ENCODE measurements at regions not wholly inside any gene's neighbourhood (a gene's known extent, or its start where the extent isn't known, plus 50 kb on each side); places are given as distances from the start of the nearest gene placed in this dataset.

GRCh38 chr16:87185983-87186382 lies 131.2 kb downstream of the C16orf95 start:
- no peaks in the 10 kb centered on the region for H4K20me1 ChIP-seq (ENCODE audit: insufficient read depth, low read length)
- H3K79me2 ChIP-seq (ENCODE audit: low read length) = no peaks in the 10 kb centered on the region
- no peak overlapping the region for H3K9ac ChIP-seq (ENCODE audit: low read length)
- no peaks in the 10 kb centered on the region for H3K36me3 ChIP-seq (replicated peaks; ENCODE audit: low read depth, low read length)
- no peak overlapping the region for H3K4me3 ChIP-seq (ENCODE audit: low read length)
- H3K27me3 ChIP-seq (ENCODE audit: low read depth, low read length) = no peaks in the 10 kb centered on the region
- H3K4me1 ChIP-seq (ENCODE audit: low read length) = no peaks in the 10 kb centered on the region
- H3K9me3 ChIP-seq (ENCODE audit: insufficient read depth, low read length) = peaks cover 3% of the 10 kb centered on the region
- no peak overlapping the region for H3K27ac ChIP-seq (ENCODE audit: low read length)
- H2AFZ ChIP-seq (ENCODE audit: low read depth, low read length) = no peak overlapping the region
- TF ChIP-seq EZH2phosphoT487 (IDR thresholded peaks at IDR 0.05; ENCODE audit: low read depth) = no peak
- TF ChIP-seq, protein P1, sequence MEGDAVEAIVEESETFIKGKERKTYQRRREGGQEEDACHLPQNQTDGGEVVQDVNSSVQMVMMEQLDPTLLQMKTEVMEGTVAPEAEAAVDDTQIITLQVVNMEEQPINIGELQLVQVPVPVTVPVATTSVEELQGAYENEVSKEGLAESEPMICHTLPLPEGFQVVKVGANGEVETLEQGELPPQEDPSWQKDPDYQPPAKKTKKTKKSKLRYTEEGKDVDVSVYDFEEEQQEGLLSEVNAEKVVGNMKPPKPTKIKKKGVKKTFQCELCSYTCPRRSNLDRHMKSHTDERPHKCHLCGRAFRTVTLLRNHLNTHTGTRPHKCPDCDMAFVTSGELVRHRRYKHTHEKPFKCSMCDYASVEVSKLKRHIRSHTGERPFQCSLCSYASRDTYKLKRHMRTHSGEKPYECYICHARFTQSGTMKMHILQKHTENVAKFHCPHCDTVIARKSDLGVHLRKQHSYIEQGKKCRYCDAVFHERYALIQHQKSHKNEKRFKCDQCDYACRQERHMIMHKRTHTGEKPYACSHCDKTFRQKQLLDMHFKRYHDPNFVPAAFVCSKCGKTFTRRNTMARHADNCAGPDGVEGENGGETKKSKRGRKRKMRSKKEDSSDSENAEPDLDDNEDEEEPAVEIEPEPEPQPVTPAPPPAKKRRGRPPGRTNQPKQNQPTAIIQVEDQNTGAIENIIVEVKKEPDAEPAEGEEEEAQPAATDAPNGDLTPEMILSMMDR (IDR thresholded peaks at IDR 0.05; ENCODE audit: low read depth, low read length) = no peak
- no peak overlapping the region for H3K4me2 ChIP-seq (ENCODE audit: low read length)

GRCh38 chr16:87186446-87186845 lies 130.7 kb downstream of the C16orf95 start:
- no peaks in the 10 kb centered on the region for H3K4me1 ChIP-seq (ENCODE audit: low read length)
- no peak overlapping the region for H3K4me3 ChIP-seq (ENCODE audit: low read length)
- no peak for TF ChIP-seq EZH2phosphoT487 (IDR thresholded peaks at IDR 0.05; ENCODE audit: low read depth)
- TF ChIP-seq, protein P1 (IDR thresholded peaks at IDR 0.05; ENCODE audit: low read depth, low read length) = no peak
- no peak overlapping the region for H2AFZ ChIP-seq (ENCODE audit: low read depth, low read length)
- H3K27ac ChIP-seq (ENCODE audit: low read length) = no peak overlapping the region
- H3K4me2 ChIP-seq (ENCODE audit: low read length) = no peak overlapping the region
- H3K9ac ChIP-seq (ENCODE audit: low read length) = no peak overlapping the region
- no peaks in the 10 kb centered on the region for H3K36me3 ChIP-seq (replicated peaks; ENCODE audit: low read depth, low read length)
- H4K20me1 ChIP-seq (ENCODE audit: insufficient read depth, low read length) = no peaks in the 10 kb centered on the region
- H3K27me3 ChIP-seq (ENCODE audit: low read depth, low read length) = no peaks in the 10 kb centered on the region
- H3K79me2 ChIP-seq (ENCODE audit: low read length) = no peaks in the 10 kb centered on the region
- H3K9me3 ChIP-seq (ENCODE audit: insufficient read depth, low read length) = peaks cover 3% of the 10 kb centered on the region

GRCh38 chr16:87186876-87187533 lies 130.2 kb downstream of the C16orf95 start:
- Histone ChIP-seq H3K9ac (ENCODE audit: low read length) (no peak overlapping the region), H4K20me1 (ENCODE audit: insufficient read depth, low read length) (no peaks in the 10 kb centered on the region), H3K36me3 (replicated peaks; ENCODE audit: low read depth, low read length) (no peaks in the 10 kb centered on the region), H3K27ac (ENCODE audit: low read length) (no peak overlapping the region), H3K4me3 (ENCODE audit: low read length) (no peak overlapping the region), H3K79me2 (ENCODE audit: low read length) (no peaks in the 10 kb centered on the region), H3K4me1 (ENCODE audit: low read length) (no peaks in the 10 kb centered on the region), H3K4me2 (ENCODE audit: low read length) (no peak overlapping the region), H3K9me3 (ENCODE audit: insufficient read depth, low read length) (peaks cover 3% of the 10 kb centered on the region), H3K27me3 (ENCODE audit: low read depth, low read length) (no peaks in the 10 kb centered on the region), H2AFZ (ENCODE audit: low read depth, low read length) (no peak overlapping the region)
- TF ChIP-seq, protein P1 (IDR thresholded peaks at IDR 0.05; ENCODE audit: low read depth, low read length) = no peak
- TF ChIP-seq EZH2phosphoT487 (IDR thresholded peaks at IDR 0.05; ENCODE audit: low read depth) = no peak

- Histone ChIP-seq H3K36me3 (replicated peaks; ENCODE audit: low read depth, low read length) (no peaks in the 10 kb centered on the region), H4K20me1 (ENCODE audit: insufficient read depth, low read length) (no peaks in the 10 kb centered on the region), H3K27ac (ENCODE audit: low read length) (no peak overlapping the region), H3K4me3 (ENCODE audit: low read length) (no peak overlapping the region), H3K4me2 (ENCODE audit: low read length) (no peak overlapping the region), H3K9me3 (ENCODE audit: insufficient read depth, low read length) (peaks cover 3% of the 10 kb centered on the region), H3K27me3 (ENCODE audit: low read depth, low read length) (no peaks in the 10 kb centered on the region), H3K4me1 (ENCODE audit: low read length) (no peaks in the 10 kb centered on the region), H3K79me2 (ENCODE audit: low read length) (no peaks in the 10 kb centered on the region), H3K9ac (ENCODE audit: low read length) (no peak overlapping the region), H2AFZ (ENCODE audit: low read depth, low read length) (no peak overlapping the region)
- TF ChIP-seq, protein P1 (IDR thresholded peaks at IDR 0.05; ENCODE audit: low read depth, low read length) = no peak
- no peak for TF ChIP-seq EZH2phosphoT487 (IDR thresholded peaks at IDR 0.05; ENCODE audit: low read depth)
Measured at GRCh38 chr16:87188104-87188503, 129.1 kb downstream of the C16orf95 start.
